ENCODE measurements at regions not wholly inside any gene's neighbourhood (a gene's known extent, or its start where the extent isn't known, plus 50 kb on each side); places are given as distances from the start of the nearest gene placed in this dataset.

GRCh38 chr22:49185312-49185969 is 642.2 kb downstream of the BRD1 start:
- H3K4me3 ChIP-seq (ENCODE audit: low read depth, low read length) = no peak overlapping the region
- no peak for TF ChIP-seq CTCF (IDR thresholded peaks at IDR 0.05; ENCODE audit: low read depth, low read length, missing control alignments)
- in situ Hi-C loops (cut with HindIII; ENCODE audit: low sequenced_read_pairs) = no loop called here
- no peak for DNase-seq (ENCODE audit: low read depth)

- in situ Hi-C loops (cut with HindIII; ENCODE audit: low sequenced_read_pairs) = no loop called here
- no peak for DNase-seq (ENCODE audit: low read depth)
- no peak overlapping the region for H3K4me3 ChIP-seq (ENCODE audit: low read depth, low read length)
- TF ChIP-seq CTCF (IDR thresholded peaks at IDR 0.05; ENCODE audit: low read depth, low read length, missing control alignments) = no peak
These were observed 642.9 kb downstream of the BRD1 start for GRCh38 chr22:49184736-49185135.

GRCh38 chr22:49183826-49184216 is 643.9 kb downstream of the BRD1 start:
- no peak for DNase-seq (ENCODE audit: low read depth)
- no peak overlapping the region for H3K4me3 ChIP-seq (ENCODE audit: low read depth, low read length)
- in situ Hi-C loops (cut with HindIII; ENCODE audit: low sequenced_read_pairs) = no loop called here
- TF ChIP-seq CTCF (IDR thresholded peaks at IDR 0.05; ENCODE audit: low read depth, low read length, missing control alignments) = no peak

GRCh38 chr22:49183208-49183825 is 644.4 kb downstream of the BRD1 start:
- no peak for TF ChIP-seq CTCF (IDR thresholded peaks at IDR 0.05; ENCODE audit: low read depth, low read length, missing control alignments)
- in situ Hi-C loops (cut with HindIII; ENCODE audit: low sequenced_read_pairs) = no loop called here
- DNase-seq (ENCODE audit: low read depth) = no peak
- no peak overlapping the region for H3K4me3 ChIP-seq (ENCODE audit: low read depth, low read length)

GRCh38 chr22:49182416-49182815 is 645.3 kb downstream of the BRD1 start:
- no peak for DNase-seq (ENCODE audit: low read depth)
- TF ChIP-seq CTCF (IDR thresholded peaks at IDR 0.05; ENCODE audit: low read depth, low read length, missing control alignments) = no peak
- no peak overlapping the region for H3K4me3 ChIP-seq (ENCODE audit: low read depth, low read length)
- in situ Hi-C loops (cut with HindIII; ENCODE audit: low sequenced_read_pairs) = no loop called here

GRCh38 chr22:49181942-49182341 is 645.7 kb downstream of the BRD1 start:
- H3K4me3 ChIP-seq (ENCODE audit: low read depth, low read length) = no peak overlapping the region
- in situ Hi-C loops (cut with HindIII; ENCODE audit: low sequenced_read_pairs) = no loop called here
- DNase-seq (ENCODE audit: low read depth) = no peak
- no peak for TF ChIP-seq CTCF (IDR thresholded peaks at IDR 0.05; ENCODE audit: low read depth, low read length, missing control alignments)
